ENCODE measurements at regions not wholly inside any gene's neighbourhood (a gene's known extent, or its start where the extent isn't known, plus 50 kb on each side); places are given as distances from the start of the nearest gene placed in this dataset.

DNA sequence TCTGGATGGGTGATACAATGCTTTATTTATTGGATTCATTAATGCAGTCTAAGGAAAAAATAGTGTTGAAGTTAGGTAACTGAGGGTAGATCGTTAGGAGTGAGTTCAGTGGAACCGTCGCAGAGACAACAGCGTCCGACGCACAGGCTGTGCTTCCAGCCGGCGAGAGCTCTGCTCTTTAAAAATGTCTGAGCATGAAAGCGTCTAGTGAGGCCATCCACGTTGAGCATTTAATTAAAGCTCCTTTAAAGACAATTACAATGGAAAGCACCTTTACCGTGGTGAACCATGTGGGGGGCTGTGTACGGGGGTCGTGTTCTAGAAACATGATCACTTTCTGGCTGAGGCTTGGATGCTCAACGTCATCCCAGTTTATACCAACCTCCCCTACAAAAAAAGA, 822.7 kb downstream of the GALR1 start:
- H3K9me3 ChIP-seq, result no peaks in the 10 kb centered on the region
- H3K4me3 ChIP-seq, result no peak overlapping the region
- DNase-seq, result no peak
- H3K27me3 ChIP-seq, result peaks cover 4% of the 10 kb centered on the region; the same call in 1 of the 2 replicates
- no peaks in the 10 kb centered on the region for H3K36me3 ChIP-seq

DNA sequence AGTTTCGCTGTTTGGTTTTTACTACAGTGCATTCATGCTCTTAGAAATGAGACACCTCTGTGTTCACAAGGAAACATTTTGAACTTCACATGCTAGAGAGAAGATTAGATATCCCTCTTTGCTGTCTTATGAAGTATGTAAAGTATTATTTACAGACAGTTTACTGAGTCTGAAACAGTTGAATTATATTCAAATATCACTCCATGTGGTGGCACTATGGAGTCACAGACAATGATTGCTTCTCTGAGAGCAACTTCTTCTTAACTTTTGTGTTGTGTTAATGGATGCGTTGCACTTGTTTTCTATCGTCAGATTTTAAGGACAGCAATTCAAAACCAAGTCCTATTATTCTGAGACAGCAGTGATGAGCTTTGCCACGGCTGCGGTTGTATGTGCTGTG, 823.6 kb downstream of the GALR1 start:
- no peaks in the 10 kb centered on the region for H3K9me3 ChIP-seq
- H3K36me3 ChIP-seq, result no peaks in the 10 kb centered on the region
- no peak for DNase-seq

DNA sequence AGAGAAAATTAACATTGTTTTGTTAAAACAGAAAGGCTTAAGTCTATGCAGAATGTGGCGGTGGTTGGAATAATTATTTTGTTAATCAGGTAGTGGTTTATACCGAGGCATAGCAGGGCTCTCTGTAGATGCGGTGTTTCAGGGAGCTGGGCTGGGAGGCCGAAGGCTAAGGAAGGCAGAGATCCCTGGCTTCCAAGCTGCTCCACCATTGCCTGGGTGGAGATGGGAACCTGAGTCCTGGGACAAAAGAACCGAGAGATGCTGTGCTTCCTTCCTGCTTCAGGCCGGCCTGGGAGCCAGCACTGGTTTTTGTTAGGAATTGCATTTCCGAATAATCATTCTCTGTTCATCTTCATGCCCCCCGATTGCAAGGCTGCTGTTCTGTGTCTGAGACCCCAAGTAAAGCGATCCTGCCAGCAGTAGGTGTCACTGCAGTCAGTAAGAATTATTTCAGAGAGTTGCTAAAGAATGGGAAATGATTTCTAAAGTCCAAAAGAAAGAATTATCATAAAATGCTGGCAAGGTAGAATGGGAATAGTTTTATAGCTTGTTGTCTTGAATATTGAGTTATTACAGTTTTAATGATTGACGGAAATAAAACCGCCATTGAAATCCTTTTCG, 824.9 kb downstream of the GALR1 start:
- peaks cover 4% of the 10 kb centered on the region; the same call in 1 of the 2 replicates for H3K27me3 ChIP-seq
- no peak for DNase-seq
- H3K36me3 ChIP-seq, result no peaks in the 10 kb centered on the region
- no peaks in the 10 kb centered on the region for H3K9me3 ChIP-seq
- H3K4me3 ChIP-seq, result no peak overlapping the region

More for the DNA sequence above, 823.6 kb downstream of the GALR1 start:
- peaks cover 4% of the 10 kb centered on the region; the same call in 1 of the 2 replicates for H3K27me3 ChIP-seq
- H3K4me3 ChIP-seq, result no peak overlapping the region

DNA sequence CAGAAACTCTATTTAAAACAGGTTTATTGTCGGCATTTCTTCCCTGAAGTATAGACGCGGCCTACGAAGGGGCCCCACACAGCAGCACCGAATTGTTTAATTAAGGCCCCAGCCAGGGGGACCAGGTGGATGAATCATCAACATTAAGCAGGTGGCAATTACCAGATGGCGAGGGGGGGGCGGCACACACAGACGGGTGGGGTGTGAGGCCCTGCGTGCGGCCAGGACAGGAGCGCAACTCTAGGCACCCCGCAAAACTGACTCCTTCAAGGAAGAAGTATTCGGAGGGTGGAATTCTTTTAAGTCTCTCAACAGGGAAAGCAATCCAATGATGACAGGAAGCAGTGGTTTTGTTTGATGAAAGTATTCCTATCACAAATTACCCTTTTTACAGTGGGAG, 830.4 kb downstream of the GALR1 start:
- no peak overlapping the region for H3K4me3 ChIP-seq
- H3K36me3 ChIP-seq, result no peaks in the 10 kb centered on the region
- no peaks in the 10 kb centered on the region for H3K9me3 ChIP-seq
- peaks cover 4% of the 10 kb centered on the region; the same call in 1 of the 2 replicates for H3K27me3 ChIP-seq
- DNase-seq, result no peak

DNA sequence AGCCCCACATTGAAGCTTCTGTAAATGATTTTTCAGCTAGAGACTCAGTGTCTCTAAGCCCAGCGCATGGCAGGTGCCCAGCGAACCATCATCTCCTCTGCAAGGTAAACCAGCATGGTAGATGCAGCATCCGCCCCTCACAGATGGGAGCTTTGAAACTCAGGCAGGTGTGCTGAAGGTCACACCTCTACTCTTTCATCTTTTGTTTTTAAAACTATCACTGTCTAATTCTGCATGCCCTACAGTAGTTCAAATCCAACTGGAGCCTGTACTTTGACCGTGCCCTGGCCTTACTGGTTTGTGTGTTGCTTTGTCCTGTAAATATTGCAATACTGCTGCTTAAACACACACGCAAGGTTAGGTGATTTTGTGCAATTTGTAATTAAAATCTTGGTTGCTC, 831.1 kb downstream of the GALR1 start:
- 0 out of 2 replicates have a peak, but pooled peaks cover 1% of the 10 kb centered on the region for H3K27me3 ChIP-seq

DNA sequence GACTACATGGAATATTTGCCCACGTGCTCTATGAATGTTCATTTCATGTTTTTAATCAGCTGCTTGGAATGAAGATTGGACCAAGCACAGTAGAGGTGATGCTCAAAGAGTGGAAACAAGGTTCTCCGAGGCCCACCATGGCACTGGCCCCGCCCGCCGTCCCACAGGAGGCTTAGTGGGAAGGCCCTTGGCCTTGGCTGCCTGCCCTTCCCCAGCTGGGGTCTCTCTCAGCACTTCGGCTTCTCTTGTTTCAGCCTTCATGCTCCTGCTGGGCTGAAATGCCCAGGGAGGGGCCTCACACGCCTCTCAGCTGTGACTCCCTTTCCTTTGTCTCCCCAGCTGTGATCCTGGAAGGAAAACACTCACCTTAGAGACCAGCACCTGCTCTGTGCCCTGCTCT, 833.2 kb downstream of the GALR1 start:
- H3K4me3 ChIP-seq, result no peak overlapping the region
- H3K9me3 ChIP-seq, result no peaks in the 10 kb centered on the region

More for the DNA sequence above, 831.1 kb downstream of the GALR1 start:
- Histone ChIP-seq H3K4me3 (no peak overlapping the region), H3K9me3 (no peaks in the 10 kb centered on the region), H3K36me3 (no peaks in the 10 kb centered on the region)
- no peak for DNase-seq

DNA sequence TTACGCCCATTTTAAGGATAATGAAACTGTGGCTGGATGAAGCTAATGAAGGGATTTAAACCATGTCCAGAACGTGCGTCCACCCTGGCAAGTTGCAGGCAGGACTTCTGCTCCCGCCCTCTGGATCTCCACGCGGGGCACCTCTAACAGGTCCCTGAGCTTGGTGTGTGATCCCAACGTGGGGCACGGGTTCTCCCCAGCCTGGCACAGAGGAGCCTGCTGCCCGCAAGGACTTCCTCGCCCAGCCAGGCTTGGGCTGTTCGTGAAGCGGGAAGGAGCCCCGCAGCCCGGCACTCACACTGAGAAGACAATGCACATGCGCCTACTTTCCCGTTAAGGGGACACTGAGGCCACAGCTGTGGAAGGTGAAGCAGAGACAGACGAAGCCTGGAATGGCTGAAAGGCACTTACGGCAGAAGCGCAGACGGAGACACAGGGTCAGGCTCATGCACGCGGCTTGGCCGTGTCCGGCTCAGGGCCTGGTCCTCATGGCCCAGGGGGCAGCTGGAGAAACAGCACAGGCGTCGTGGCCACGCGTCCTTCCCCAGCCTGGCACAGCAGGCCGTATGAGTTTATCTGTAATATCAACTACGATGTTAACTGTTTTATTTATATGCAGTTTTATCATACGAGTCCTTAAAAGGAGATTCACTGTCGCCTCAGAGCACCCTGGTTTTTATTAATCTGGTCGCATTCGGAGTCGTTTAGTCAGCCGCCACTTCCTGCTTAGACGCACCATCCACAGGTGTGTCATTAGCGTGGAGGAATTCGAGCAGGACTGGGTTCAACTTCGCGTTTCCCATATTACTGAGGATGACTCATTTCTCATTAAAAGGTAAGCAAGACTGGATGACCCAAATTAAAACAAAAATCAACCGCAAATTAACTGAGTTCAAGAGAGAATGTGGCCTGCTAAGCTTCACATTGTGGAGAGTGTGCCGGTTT, 835.9 kb downstream of the GALR1 start:
- H3K9me3 ChIP-seq, result no peaks in the 10 kb centered on the region
- H3K36me3 ChIP-seq, result no peaks in the 10 kb centered on the region
- no peaks in the 10 kb centered on the region for H3K27me3 ChIP-seq
- no peak overlapping the region for H3K4me3 ChIP-seq
- DNase-seq, result no peak

More for the DNA sequence above, 833.2 kb downstream of the GALR1 start:
- no peaks in the 10 kb centered on the region for H3K27me3 ChIP-seq
- DNase-seq, result no peak
- H3K36me3 ChIP-seq, result no peaks in the 10 kb centered on the region

DNA sequence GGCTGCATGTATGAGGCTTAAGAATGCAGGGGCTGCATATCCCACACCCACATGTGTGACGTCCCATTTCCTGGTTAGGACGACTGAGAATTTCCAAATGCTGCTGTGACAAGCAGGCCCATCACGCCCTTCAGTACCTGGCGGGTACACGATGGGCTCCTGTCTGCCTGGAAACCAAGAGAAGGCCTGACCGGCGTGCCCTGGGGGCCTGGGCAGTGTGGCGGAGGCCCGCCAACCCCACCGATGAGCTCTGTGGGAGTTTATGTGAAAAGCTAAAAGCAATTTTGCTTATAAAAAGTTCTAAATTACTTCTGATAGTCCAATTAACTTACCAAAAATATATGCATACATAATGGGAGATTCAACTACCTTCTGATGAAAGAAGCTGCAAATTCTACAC, 837.3 kb downstream of the GALR1 start:
- Histone ChIP-seq H3K9me3 (no peaks in the 10 kb centered on the region), H3K36me3 (no peaks in the 10 kb centered on the region), H3K4me3 (no peak overlapping the region), H3K27me3 (no peaks in the 10 kb centered on the region)
- no peak for DNase-seq

DNA sequence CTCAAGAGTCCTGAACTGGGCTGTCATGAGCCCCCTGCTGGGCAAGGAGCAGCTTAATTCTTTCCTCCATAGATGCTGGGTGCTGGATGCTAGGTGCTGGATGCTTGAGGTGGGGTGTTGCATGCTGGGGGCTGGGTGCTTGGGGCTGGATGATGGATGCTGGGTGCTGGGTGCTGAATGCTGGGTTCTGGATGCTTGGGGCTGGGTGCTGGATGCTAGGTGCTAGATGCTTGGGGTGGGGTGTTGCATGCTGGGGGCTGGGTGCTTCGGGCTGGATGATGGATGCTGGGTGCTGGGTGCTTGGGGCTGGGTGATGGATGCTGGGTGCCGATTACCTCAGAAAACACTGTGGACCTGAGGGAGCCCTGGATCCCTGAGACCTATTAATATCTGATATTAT, 837.7 kb downstream of the GALR1 start:
- DNase-seq, result no peak
- no peaks in the 10 kb centered on the region for H3K9me3 ChIP-seq
- H3K36me3 ChIP-seq, result no peaks in the 10 kb centered on the region
- no peaks in the 10 kb centered on the region for H3K27me3 ChIP-seq
- no peak overlapping the region for H3K4me3 ChIP-seq

DNA sequence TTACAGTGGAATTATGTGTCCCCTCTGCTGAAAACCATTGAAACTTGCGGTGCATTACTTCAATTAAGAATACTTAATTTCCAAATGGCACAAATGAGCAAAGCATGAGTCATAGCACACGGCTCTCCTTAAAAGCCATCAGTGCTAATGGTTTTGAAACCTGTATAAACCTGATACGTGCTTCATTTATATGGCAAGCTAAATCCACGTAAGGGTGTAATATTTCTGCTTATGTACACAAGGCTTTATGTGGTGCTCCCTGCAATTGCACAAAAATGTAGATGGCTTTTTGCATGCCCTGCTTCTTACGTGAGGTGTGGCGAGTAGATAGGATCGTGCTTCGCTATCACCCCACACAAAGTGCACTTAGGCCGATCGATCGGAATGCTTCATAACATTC, 840.9 kb downstream of the GALR1 start:
- DNase-seq, result no peak
- no peaks in the 10 kb centered on the region for H3K9me3 ChIP-seq
- H3K36me3 ChIP-seq, result no peaks in the 10 kb centered on the region
- H3K27me3 ChIP-seq, result no peaks in the 10 kb centered on the region
- H3K4me3 ChIP-seq, result no peak overlapping the region

DNA sequence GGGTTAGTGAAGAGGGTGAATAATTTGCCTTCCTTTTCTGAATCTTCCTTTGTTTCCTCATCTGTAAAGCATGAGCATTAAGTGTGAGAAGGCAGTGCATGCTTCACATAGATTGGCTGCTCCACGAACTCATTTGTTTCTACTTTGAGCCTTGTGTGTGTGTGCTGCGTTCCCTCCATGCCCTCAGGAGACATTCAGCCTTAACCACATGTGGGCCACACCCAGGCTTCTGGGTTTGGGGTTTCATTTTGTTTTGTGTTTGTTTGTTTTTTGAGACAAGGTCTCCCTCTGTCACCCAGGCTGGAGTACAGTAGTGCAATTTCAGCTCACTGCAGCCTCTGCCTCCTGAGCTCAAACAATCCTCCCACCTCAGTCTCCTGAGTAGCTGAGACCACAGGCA, 843.3 kb downstream of the GALR1 start:
- Histone ChIP-seq H3K27me3 (no peaks in the 10 kb centered on the region), H3K9me3 (no peaks in the 10 kb centered on the region), H3K4me3 (no peak overlapping the region), H3K36me3 (no peaks in the 10 kb centered on the region)
- no peak for DNase-seq

DNA sequence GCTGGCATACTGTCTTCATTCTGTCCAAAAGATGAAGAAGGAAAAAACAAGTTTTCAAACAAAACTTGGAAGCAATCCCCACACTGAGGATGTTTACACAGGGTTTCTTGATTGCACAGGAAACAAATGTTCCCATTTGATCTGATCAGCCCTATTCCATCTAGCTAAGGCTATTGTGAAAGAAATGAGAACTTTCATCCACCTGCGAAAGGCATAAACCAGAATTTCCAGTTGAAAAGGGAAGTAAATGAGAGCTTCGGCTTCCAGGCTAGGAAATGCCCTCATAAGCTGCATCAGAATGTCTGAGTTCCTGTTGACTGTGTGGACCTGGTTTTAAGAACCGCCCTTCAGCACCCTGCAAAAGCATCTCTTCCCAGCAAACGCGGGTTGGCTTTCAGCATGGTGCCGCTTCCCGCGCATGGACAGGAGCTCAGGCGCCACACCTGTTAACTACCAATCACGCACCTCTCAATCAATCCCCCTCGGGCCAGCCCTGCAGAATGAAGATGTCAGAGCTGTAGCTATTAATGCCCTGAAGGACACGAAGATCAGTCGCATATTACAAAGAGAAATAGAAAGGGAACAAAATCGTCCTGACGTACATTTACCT, 850.4 kb downstream of the GALR1 start:
- H3K4me3 ChIP-seq, result no peak overlapping the region
- no peaks in the 10 kb centered on the region for H3K9me3 ChIP-seq
- no peak for DNase-seq
- H3K36me3 ChIP-seq, result no peaks in the 10 kb centered on the region
- H3K27me3 ChIP-seq, result no peaks in the 10 kb centered on the region

DNA sequence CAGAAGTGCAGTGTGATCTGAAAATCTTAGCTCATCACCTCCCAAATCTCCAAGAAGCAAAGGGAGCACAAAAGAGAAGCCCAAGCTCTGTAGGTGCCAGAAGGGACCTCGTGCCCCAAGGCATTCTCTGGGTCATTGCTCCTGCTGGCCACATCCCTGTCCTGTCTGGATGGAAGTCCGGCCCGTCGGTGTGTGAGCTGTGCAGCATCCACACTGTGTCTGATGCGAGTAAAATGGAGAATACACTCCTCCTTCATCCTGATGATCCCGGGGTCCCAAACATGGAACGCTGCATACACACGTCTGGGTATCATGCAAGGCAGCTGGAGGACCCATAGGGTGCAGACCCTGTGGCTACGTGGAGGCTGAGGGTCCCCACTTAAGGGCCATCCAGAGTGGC, 851.4 kb downstream of the GALR1 start:
- Histone ChIP-seq H3K9me3 (no peaks in the 10 kb centered on the region), H3K36me3 (no peaks in the 10 kb centered on the region), H3K27me3 (no peaks in the 10 kb centered on the region), H3K4me3 (no peak overlapping the region)
- no peak for DNase-seq

DNA sequence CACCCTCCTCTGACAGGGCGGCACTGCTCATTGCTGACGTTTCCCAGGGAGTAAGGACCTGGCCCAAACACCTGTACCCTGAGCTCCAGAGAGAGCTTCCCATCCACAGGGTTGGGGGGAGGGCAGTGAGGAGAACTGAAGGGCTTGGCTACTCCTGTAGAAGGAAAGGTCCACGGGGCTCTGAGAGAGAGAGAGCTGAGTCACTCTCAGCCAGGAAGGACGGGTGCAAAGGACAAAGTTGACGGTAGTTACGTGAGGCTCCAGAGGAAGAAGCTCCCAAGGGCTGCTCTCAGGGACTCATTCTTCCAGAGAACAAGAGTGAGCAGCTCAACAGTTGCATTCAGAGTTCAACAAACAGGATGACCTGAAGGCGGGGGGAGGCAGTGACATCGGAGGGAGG, 852.5 kb downstream of the GALR1 start:
- H3K36me3 ChIP-seq, result no peaks in the 10 kb centered on the region
- no peak overlapping the region for H3K4me3 ChIP-seq
- H3K9me3 ChIP-seq, result no peaks in the 10 kb centered on the region
- no peak for DNase-seq
- H3K27me3 ChIP-seq, result no peaks in the 10 kb centered on the region

DNA sequence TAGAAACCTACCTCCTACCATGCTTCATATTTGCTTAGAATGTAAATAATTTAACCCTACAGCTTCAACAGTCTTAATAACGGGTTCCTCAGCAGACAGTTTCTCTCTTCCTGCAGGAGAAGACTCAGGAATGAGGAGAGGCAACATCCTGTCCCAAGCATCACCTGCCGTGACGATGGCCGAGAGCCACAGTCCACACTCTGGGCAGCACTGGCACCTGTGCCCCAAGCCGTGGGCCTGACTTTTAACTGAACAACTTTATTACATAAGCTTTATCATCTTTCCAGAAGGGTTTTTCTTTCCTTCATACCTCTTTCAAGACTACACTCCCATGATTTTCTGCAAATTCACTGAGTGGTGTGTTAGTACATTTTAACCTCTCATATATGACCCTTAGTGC, 856.0 kb downstream of the GALR1 start:
- no peaks in the 10 kb centered on the region for H3K27me3 ChIP-seq
- H3K9me3 ChIP-seq, result no peaks in the 10 kb centered on the region
- DNase-seq, result no peak
- H3K4me3 ChIP-seq, result no peak overlapping the region
- H3K36me3 ChIP-seq, result no peaks in the 10 kb centered on the region

DNA sequence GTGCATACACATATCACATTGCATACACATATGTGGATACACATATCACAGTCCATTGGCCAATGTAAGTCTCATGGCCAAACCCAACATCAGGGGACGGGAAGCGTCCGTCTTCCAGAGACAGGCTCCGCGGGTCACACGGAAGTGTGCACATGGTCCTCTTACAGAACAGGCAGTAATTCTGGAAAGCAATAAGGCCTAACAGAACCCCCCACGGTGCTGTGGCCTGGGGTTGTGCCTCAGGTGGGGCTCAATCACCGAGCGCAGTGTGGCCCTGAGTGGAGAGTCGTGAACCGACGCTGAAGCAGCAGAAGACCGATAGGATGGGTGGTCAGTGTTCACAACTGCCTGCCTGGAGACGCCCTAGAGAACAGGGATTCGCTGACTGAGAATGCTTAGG, 857.3 kb downstream of the GALR1 start:
- H3K36me3 ChIP-seq, result no peaks in the 10 kb centered on the region
- no peaks in the 10 kb centered on the region for H3K27me3 ChIP-seq
- H3K4me3 ChIP-seq, result no peak overlapping the region
- no peaks in the 10 kb centered on the region for H3K9me3 ChIP-seq
- DNase-seq, result no peak

DNA sequence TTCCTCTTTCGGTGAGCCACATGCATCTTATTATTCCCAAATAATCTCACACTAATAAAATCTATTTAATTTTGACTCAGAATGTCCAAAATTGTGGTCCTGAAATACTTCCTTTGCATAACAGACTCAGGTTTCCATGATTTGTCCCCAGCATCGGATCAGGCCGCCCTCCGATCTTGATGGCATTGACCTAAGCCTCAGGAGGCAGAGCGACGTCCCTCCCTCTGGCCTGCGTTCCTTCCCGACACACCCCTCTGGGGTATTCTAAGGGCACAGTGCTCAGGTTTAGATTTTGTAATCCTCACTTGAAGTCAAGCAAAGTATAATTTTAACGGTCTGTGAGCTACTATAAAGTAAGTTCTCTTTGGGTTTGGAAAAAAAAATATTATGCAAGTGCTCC, 857.7 kb downstream of the GALR1 start:
- Histone ChIP-seq H3K4me3 (no peak overlapping the region), H3K9me3 (no peaks in the 10 kb centered on the region), H3K36me3 (no peaks in the 10 kb centered on the region), H3K27me3 (no peaks in the 10 kb centered on the region)
- no peak for DNase-seq
